D721Med (cell line): ENCODE measurements at regions not wholly inside any gene's neighbourhood (a gene's known extent, or its start where the extent isn't known, plus 50 kb on each side); places are given as distances from the start of the nearest gene placed in this dataset.

Source experiments
- DNase-seq: peaks from one replicate; pipeline ENCODE4 v3.0.0; 2011; ENCODE audit warnings: low spot score; ENCODE audit not compliant: insufficient read length
- FAIRE-seq: peaks from 2 replicates; lab custom pipeline; 2011; peaks lifted over from hg19 to GRCh38; lab: Jason Lieb, UNC
- TF ChIP-seq, protein P1 (sequence below): IDR thresholded peaks from 2 replicates; pipeline ENCODE4 v1.5.1; 2012; ENCODE audit warnings: mild to moderate bottlenecking, control low read depth; ENCODE audit not compliant: insufficient read depth; ENCODE audit errors: missing control alignments

DNA sequence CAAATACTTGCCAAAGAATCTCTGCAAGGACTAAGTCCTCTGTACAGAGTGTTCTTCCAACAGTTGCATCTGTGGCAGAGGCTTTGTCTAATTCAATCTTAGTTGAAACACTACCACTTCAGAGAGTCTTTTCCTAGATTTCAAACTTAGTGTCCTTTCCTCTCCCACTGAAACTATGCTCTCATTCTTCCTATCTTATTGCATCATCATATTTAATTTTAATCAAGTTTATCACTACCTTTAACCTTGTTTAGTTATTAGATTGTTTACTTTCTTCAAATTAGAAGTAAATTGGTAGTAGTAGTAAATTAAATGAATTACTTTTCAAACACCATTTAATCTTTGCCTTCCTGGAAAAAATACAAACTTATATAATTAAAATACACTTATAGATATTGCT lies 1082.3 kb upstream of the PABPC4L start:
- no peak for FAIRE-seq
- TF ChIP-seq, protein P1, sequence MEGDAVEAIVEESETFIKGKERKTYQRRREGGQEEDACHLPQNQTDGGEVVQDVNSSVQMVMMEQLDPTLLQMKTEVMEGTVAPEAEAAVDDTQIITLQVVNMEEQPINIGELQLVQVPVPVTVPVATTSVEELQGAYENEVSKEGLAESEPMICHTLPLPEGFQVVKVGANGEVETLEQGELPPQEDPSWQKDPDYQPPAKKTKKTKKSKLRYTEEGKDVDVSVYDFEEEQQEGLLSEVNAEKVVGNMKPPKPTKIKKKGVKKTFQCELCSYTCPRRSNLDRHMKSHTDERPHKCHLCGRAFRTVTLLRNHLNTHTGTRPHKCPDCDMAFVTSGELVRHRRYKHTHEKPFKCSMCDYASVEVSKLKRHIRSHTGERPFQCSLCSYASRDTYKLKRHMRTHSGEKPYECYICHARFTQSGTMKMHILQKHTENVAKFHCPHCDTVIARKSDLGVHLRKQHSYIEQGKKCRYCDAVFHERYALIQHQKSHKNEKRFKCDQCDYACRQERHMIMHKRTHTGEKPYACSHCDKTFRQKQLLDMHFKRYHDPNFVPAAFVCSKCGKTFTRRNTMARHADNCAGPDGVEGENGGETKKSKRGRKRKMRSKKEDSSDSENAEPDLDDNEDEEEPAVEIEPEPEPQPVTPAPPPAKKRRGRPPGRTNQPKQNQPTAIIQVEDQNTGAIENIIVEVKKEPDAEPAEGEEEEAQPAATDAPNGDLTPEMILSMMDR, result no peak

DNA sequence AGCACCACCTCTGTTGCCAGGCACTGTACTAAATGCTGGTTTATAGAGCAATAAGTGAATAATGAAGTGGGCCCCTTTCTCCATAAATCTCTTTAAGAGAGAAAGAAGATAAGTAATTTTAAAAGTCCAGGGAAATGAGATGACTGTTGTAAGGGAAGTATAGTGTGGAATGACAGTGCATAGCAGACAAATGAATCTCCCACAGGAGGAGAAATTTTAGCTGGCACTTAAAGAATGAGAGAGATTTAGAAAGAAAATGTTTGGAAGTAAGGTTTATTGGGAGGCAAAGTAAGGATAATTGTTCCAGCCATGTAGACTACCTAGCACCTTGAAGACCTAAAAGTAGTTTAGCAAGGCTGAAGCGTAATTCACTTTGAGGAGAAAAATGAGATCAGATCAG lies 1081.1 kb upstream of the PABPC4L start:
- TF ChIP-seq, protein P1, result no peak
- no peak for FAIRE-seq
- DNase-seq, result no peak

More for the DNA sequence above, 1082.3 kb upstream of the PABPC4L start:
- no peak for DNase-seq

DNA sequence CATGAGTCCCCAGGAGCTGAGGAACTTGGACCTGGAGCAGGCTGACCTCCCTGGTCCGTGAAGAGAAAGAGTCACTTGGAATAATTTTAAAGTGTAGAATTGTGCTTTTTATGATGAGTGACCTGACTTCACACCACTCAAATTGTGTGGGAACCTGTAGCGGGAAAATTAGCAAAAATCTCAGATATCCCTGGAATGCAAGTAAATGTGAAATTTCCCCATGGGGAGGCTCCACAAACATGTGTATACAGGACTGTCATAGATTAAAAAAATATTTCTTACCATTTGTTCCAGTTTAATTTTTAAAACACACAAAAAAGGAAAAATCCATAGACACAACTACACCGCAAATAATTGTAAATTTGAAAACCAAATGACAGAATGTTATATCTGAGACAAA lies 1079.6 kb upstream of the PABPC4L start:
- FAIRE-seq, result no peak
- DNase-seq, result no peak
- TF ChIP-seq, protein P1, result no peak

DNA sequence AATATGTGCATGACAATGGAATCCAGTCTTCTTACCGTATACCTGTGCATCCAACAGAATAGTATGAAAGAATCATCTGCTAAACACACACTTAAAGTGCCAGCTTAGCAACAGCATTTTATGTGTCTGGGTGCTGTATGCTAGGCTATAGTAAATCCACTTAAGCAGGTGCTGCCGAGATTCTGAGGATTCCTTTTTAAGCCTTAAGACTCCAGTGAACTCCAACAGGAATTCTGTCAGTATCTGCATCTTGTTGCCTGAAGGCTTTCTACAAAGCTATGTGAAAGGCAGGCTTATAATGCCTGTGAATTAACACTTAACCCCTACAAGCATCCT lies 1076.4 kb upstream of the PABPC4L start:
- FAIRE-seq, result peak; percentile 98
- DNase-seq, result no peak
- TF ChIP-seq, protein P1, result no peak

DNA sequence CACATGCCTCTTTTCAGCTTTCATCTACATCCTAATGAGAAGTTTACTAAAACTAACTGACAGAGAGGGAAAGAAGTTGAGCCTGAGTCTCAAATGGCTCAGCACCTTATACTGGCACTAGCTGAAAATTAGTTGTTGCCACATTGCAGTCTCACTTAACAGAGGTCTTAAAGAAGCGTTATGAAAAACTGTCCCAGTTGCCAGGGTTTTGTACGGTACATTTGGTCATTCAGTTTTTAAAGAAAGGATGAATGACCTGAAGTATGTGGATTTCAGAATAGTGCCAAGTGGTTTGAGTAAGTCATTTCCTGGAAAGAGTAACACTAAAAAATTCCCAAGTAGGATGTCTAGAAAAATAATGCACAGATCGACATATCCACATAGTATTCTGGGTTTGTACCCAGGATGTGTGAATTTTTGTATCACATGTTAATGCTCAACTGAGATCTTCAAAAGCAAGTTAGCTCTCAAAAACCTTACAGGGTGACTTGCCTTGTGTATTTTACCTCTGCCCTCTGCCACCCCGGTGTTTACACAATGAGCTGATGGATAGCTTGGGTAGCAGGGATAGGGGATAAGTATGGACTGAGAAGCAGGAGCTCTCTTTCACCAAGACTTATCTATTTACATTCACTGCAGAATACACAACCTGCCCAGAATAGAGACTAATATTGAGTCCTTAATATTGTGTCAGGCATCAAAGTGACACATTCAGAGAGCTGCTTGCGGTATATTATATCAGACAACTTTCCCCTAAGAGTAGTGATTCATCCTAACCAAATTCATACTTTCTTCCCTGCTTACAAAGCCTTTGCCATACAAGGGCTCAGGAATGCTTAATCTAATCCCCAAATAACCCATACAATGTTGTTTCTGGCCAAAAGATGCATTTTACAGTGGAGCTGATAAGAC lies 1075.7 kb upstream of the PABPC4L start:
- peak; percentile 71 for FAIRE-seq
- no peak for DNase-seq
- TF ChIP-seq, protein P1, result no peak

DNA sequence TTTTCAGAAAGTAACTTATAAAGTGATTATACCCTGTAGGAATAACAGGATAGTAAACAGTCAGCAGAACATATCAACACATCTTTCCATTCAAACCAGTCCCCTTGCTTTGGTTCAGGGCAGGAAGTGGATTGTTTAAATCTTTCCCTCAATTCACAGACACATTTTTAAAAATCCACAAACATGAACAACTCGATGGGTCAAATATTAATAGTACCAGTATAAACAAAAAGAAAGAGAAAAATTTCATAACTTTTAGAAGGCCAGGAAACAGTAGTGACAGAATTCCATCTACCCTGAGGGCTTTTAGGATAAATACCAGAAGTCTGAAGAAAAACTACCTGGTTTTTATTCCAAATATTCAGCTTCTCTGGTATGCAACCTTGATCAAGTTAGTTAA lies 1072.8 kb upstream of the PABPC4L start:
- DNase-seq, result no peak
- TF ChIP-seq, protein P1, result no peak
- no peak for FAIRE-seq
